ENCODE measurements at regions not wholly inside any gene's neighbourhood (a gene's known extent, or its start where the extent isn't known, plus 50 kb on each side); places are given as distances from the start of the nearest gene placed in this dataset.

DNA sequence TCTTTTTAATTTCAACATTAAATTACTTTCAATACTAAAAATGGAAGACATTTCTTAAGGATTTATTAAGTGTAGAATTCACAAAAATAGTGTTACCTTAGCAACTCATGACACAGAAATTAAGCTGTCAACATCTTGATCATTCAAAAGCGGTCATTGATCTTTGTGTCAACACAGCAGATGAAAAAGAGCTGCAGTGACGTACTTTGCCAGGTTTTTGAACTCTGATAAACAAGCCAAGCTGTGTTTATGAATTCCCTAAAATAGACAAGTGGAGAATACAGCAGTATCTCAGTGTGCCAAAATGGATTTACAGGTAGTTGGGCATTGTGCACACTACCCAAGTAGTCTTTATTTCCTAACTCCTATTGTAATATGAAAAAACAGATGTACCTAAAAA is 1141.8 kb upstream of the PCDH7 start:
- TF ChIP-seq, protein P1, sequence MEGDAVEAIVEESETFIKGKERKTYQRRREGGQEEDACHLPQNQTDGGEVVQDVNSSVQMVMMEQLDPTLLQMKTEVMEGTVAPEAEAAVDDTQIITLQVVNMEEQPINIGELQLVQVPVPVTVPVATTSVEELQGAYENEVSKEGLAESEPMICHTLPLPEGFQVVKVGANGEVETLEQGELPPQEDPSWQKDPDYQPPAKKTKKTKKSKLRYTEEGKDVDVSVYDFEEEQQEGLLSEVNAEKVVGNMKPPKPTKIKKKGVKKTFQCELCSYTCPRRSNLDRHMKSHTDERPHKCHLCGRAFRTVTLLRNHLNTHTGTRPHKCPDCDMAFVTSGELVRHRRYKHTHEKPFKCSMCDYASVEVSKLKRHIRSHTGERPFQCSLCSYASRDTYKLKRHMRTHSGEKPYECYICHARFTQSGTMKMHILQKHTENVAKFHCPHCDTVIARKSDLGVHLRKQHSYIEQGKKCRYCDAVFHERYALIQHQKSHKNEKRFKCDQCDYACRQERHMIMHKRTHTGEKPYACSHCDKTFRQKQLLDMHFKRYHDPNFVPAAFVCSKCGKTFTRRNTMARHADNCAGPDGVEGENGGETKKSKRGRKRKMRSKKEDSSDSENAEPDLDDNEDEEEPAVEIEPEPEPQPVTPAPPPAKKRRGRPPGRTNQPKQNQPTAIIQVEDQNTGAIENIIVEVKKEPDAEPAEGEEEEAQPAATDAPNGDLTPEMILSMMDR (IDR thresholded peaks at IDR 0.05; ENCODE audit: low read depth, low read length): no peak
- no peak for DNase-seq (ENCODE audit: extremely low read depth, low read depth)

DNA sequence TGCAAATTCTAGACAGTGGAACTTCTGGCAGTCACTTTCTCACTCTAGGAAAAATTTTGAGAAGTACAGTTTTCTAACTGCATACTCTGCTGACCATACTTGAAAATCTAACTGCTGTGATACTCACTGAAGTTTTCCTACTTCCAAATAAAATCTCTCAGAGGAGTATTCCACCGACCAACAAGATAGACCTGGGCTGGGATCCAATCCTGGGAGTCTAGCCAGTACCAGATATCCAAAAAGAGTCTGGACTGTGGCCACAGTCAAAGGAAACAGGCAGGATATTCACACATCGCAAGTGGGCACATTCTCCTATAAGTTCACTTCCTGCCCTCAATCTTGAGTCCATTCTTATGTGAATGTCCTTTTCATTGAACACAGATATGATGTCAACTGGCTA is 1138.7 kb upstream of the PCDH7 start:
- TF ChIP-seq, protein P1 (IDR thresholded peaks at IDR 0.05; ENCODE audit: low read depth, low read length): no peak
- DNase-seq (ENCODE audit: extremely low read depth, low read depth): no peak

DNA sequence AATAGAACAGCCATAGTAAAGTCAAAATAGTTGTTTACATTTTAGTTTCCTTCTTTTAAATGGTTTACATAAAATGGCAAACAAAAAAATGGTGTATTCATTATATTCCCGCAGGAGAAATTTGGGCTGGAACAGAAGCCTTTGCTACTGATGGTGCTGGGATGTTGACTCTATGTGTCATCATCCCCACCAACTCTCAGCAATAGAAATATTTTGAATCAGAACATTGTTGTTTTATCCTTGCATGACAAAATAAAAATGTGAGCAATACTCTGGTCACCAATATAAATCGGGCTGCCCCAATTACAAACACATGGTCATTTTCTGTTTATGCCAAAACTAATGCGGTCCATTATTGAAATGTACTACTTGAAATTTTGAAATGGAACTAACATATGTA is 1131.6 kb upstream of the PCDH7 start:
- no peak for DNase-seq (ENCODE audit: extremely low read depth, low read depth)
- TF ChIP-seq, protein P1 (IDR thresholded peaks at IDR 0.05; ENCODE audit: low read depth, low read length): no peak

DNA sequence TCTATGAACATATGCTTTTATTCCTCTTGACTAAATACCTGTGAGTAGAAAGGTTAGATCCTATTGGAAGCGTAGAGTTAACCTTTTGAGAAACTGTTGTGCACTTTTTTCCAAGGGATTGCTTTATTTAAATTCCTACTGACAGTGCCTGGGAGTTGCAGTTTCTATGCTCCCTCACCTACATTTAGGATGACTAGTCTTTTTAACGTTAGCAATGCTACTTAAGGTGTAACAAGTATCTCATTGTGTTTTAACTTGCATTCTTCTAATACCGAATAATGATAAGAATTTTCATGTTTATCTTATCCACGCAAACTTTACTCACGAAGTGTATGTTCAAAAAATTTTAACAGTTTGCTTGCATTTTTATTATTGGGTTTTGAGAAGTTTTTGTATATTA is 1123.9 kb upstream of the PCDH7 start:
- DNase-seq (ENCODE audit: extremely low read depth, low read depth): no peak
- TF ChIP-seq, protein P1 (IDR thresholded peaks at IDR 0.05; ENCODE audit: low read depth, low read length): no peak

DNA sequence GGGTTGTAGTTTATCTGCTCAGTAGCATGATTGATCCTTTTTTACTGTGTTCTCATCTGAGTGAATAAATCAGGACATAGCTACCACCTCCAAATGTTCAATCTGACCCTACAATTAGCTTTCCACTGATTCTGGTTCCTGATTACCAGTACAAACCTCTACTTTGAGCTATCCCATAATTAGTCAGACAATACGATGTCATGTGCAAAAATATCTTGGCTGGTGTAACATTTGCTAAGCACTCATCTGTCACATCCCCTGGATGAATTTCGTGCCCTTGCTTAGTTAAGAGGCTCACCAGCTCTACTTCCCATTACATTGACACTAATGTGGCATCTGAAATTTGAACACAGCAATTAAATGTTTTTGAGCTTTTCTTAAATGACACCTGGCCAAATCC is 1101.0 kb upstream of the PCDH7 start:
- TF ChIP-seq, protein P1 (IDR thresholded peaks at IDR 0.05; ENCODE audit: low read depth, low read length): no peak
- no peak for DNase-seq (ENCODE audit: extremely low read depth, low read depth)

DNA sequence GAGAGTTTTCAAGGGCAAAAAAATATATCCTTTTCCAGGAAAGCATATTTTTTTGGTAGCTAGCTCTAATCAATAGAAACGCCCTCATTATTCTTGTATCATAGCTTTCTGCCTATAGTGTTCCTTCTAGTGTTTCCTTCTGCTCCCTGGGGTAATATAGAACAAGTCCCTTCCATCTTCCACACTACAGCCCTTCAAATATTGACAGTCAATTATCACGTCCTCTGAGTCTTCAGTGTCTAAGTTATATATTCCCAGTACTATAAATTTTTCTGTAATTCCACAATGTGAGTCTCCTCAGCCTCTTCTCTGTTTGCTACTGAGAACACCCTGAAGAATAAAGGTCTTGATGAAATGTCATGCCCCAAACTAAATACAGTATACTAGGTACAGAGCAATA is 1088.0 kb upstream of the PCDH7 start:
- DNase-seq (ENCODE audit: extremely low read depth, low read depth): no peak
- TF ChIP-seq, protein P1 (IDR thresholded peaks at IDR 0.05; ENCODE audit: low read depth, low read length): no peak

DNA sequence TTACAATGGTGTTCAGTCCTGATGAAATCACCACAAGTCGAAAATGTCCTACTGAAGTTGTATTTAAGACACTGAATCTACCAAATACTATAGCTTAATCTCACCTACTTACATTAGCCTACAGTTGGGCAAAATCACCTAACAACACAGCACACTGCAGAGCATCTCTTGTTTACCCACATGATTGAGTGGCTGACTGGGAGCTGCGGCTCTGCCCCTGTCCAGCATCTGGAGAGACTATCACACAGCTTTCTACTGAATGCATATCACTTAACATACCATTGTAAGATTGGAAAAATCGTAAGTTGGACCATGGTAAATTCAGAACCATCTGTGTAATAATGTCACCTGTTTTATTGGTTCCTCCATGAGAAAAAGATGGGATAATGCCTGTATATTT is 1083.2 kb upstream of the PCDH7 start:
- DNase-seq (ENCODE audit: extremely low read depth, low read depth): no peak
- TF ChIP-seq, protein P1 (IDR thresholded peaks at IDR 0.05; ENCODE audit: low read depth, low read length): no peak
